WTC11 (cell line): ENCODE measurements at regions not wholly inside any gene's neighbourhood (a gene's known extent, or its start where the extent isn't known, plus 50 kb on each side); places are given as distances from the start of the nearest gene placed in this dataset.

Source experiments
- ATAC-seq: fragments of 200-7000 bp; cut with Tn5 transposase; 2 replicates; pipeline ENCODE4 v1.10.0; 2021; ENCODE audit warnings: mild to moderate bottlenecking, moderate library complexity
- CTCF ChIA-PET: fragments of 300-600 bp; sonication (Branson Sonifier 250); formaldehyde crosslinking; loops from one replicate; lab custom pipeline; 2021; ENCODE audit warnings: antibody characterized with exemption; lab: Charles Lee
- POLR2A ChIA-PET: fragments of 350-600 bp; sonication (Branson Sonifier 250); formaldehyde crosslinking; loops from one replicate; lab custom pipeline; 2021; ENCODE audit warnings: antibody characterized with exemption; lab: Charles Lee
- DNase-seq: peaks from one replicate; pipeline ENCODE4 v3.0.0; 2021; ENCODE audit warnings: low spot score
- H3K27ac Mint-ChIP-seq: 2 replicates; pipeline ENCODE4 v1.8.0; 2021; ENCODE audit warnings: mixed read lengths
- H3K27me3 Mint-ChIP-seq: 2 replicates; pipeline ENCODE4 v1.8.0; 2021; ENCODE audit warnings: low read depth, mild to moderate bottlenecking, moderate library complexity, mixed read lengths
- H3K36me3 Mint-ChIP-seq: 2 replicates; pipeline ENCODE4 v1.8.0; 2021; ENCODE audit warnings: mixed read lengths
- H3K4me1 Mint-ChIP-seq: 2 replicates; pipeline ENCODE4 v1.8.0; 2022; ENCODE audit warnings: mixed read lengths
- H3K4me3 Mint-ChIP-seq: 2 replicates; pipeline ENCODE4 v1.8.0; 2021; ENCODE audit warnings: mild to moderate bottlenecking, moderate library complexity, mixed read lengths
- H3K9me3 Mint-ChIP-seq: 2 replicates; pipeline ENCODE4 v1.8.0; 2021; ENCODE audit warnings: mixed read lengths
- ATF1 ChIP-seq: sonication (generic); formaldehyde crosslinking; IDR thresholded peaks from 2 replicates; pipeline ENCODE4 v1.8.1; 2023; ENCODE audit warnings: mild to moderate bottlenecking, moderate library complexity, missing genetic modification reagents
- EMX1 ChIP-seq: fragments of 250-450 bp; sonication (Bioruptor Pico); IDR thresholded peaks from 2 replicates; pipeline ENCODE4 v1.8.0; 2021; ENCODE audit warnings: mild to moderate bottlenecking
- FOXK1 ChIP-seq: sonication (generic); formaldehyde crosslinking; IDR thresholded peaks from 2 replicates; pipeline ENCODE4 v1.8.0; 2022; ENCODE audit warnings: mild to moderate bottlenecking, moderate library complexity, missing genetic modification reagents
- FOXP1 ChIP-seq: sonication (generic); formaldehyde crosslinking; IDR thresholded peaks from 2 replicates; pipeline ENCODE4 v1.8.0; 2022; ENCODE audit warnings: missing genetic modification reagents, mild to moderate bottlenecking, moderate library complexity, borderline replicate concordance
- JAZF1 ChIP-seq: fragments of 250-450 bp; sonication (Bioruptor Pico); IDR thresholded peaks from 2 replicates; pipeline ENCODE4 v1.9.0; 2021; ENCODE audit warnings: moderate library complexity, mild to moderate bottlenecking, inconsistent platforms
- MXD4 ChIP-seq: fragments of 250-450 bp; sonication (Bioruptor Pico); IDR thresholded peaks from 2 replicates; pipeline ENCODE4 v1.8.0; 2021; ENCODE audit warnings: mild to moderate bottlenecking, moderate library complexity, borderline replicate concordance
- NFYB ChIP-seq: sonication (generic); formaldehyde crosslinking; conservative IDR thresholded peaks from 2 replicates; pipeline ENCODE4 v1.8.0; 2022; ENCODE audit warnings: low read depth, missing genetic modification reagents
- PRRX2 ChIP-seq: fragments of 250-450 bp; sonication (Bioruptor Pico); IDR thresholded peaks from 2 replicates; pipeline ENCODE4 v1.8.0; 2021; ENCODE audit warnings: mild to moderate bottlenecking
- SP1 ChIP-seq: sonication (generic); formaldehyde crosslinking; conservative IDR thresholded peaks from 2 replicates; pipeline ENCODE4 v1.8.1; 2022; ENCODE audit warnings: missing genetic modification reagents
- ZNF121 ChIP-seq: sonication (generic); formaldehyde crosslinking; IDR thresholded peaks from 2 replicates; pipeline ENCODE4 v1.8.0; 2023; ENCODE audit warnings: missing genetic modification reagents
- ZNF138 ChIP-seq: sonication (generic); formaldehyde crosslinking; conservative IDR thresholded peaks from 2 replicates; pipeline ENCODE4 v1.8.1; 2022; ENCODE audit warnings: mild to moderate bottlenecking, moderate library complexity, missing genetic modification reagents
- ZNF281 ChIP-seq: sonication (generic); formaldehyde crosslinking; IDR thresholded peaks from 2 replicates; pipeline ENCODE4 v1.8.0; 2023; ENCODE audit warnings: mild to moderate bottlenecking, missing genetic modification reagents
- ZNF317 ChIP-seq: sonication (generic); formaldehyde crosslinking; IDR thresholded peaks from 2 replicates; pipeline ENCODE4 v1.8.1; 2023; ENCODE audit warnings: low read depth, mild to moderate bottlenecking, moderate library complexity, missing genetic modification reagents, borderline replicate concordance
- ZNF396 ChIP-seq: fragments of 250-450 bp; sonication (Bioruptor Pico); IDR thresholded peaks from 2 replicates; pipeline ENCODE4 v1.8.0; 2021; ENCODE audit warnings: mild to moderate bottlenecking, moderate library complexity, borderline replicate concordance
- TF ChIP-seq, protein P1 (sequence below): fragments of 250-450 bp; sonication (Bioruptor Pico); IDR thresholded peaks from 2 replicates; pipeline ENCODE4 v1.9.0; 2021; ENCODE audit warnings: moderate library complexity, mild to moderate bottlenecking, inconsistent platforms, borderline replicate concordance
- TF ChIP-seq, protein P2 (sequence below): sonication (generic); formaldehyde crosslinking; IDR thresholded peaks from 2 replicates; pipeline ENCODE4 v1.8.1; 2023; ENCODE audit warnings: mild to moderate bottlenecking, missing genetic modification reagents

- CTCF ChIA-PET = no interaction called here
- Mint-ChIP-seq H3K9me3 (no peaks in the 10 kb centered on the region), H3K27me3 (0 out of 2 replicates have a peak, but pooled peaks cover 4% of the 10 kb centered on the region), H3K4me1 (peaks cover 16% of the 10 kb centered on the region), H3K27ac (no peak overlapping the region), H3K4me3 (no peak overlapping the region), H3K36me3 (no peaks in the 10 kb centered on the region)
- ATAC-seq (no peak), DNase-seq (no peak)
- no peak for TF ChIP-seq ZNF317 (CRISPR knock-in tag)
- POLR2A ChIA-PET = no interaction called here
Measured at GRCh38 chr2:60075048-60075447, 478.4 kb downstream of the BCL11A start.

GRCh38 chr2:60073201-60073600 lies 480.3 kb downstream of the BCL11A start:
- H3K9me3 Mint-ChIP-seq = no peaks in the 10 kb centered on the region
- 0 out of 2 replicates have a peak, but pooled peaks cover 4% of the 10 kb centered on the region for H3K27me3 Mint-ChIP-seq
- H3K27ac Mint-ChIP-seq = no peak overlapping the region
- no peak for DNase-seq
- ChIA-PET POLR2A (no interaction called here), CTCF (no interaction called here)
- ATAC-seq = no peak
- H3K4me3 Mint-ChIP-seq = no peak overlapping the region
- no peaks in the 10 kb centered on the region for H3K36me3 Mint-ChIP-seq
- no peak for TF ChIP-seq ZNF138 (CRISPR knock-in tag)
- TF ChIP-seq ATF1 (CRISPR knock-in tag) = no peak
- TF ChIP-seq ZNF281 = no peak
- no peak for TF ChIP-seq NFYB
- no peak for TF ChIP-seq MXD4 (CRISPR knock-in tag)
- peaks cover 17% of the 10 kb centered on the region for H3K4me1 Mint-ChIP-seq

DNA sequence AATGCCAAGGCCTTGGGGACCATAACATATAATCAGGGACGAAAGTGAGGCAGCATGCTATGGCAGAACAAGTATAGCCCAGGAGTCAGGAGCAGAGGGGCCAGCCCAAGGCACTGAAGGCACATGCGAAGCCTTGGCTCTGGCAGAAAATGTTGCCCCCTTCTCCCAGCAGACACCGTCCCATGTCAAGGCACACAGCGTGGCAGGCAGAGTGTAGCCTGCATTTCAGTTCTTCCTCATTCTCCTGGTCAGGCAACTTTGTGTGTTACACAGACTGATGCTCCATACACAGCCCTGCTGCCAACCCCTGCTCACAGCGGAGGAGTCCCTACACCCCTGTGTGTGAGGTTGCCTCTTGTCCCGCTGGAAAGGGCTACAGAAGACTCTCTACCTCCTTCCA lies 480.8 kb downstream of the BCL11A start:
- Mint-ChIP-seq H3K27me3 (0 out of 2 replicates have a peak, but pooled peaks cover 4% of the 10 kb centered on the region), H3K9me3 (no peaks in the 10 kb centered on the region), H3K36me3 (no peaks in the 10 kb centered on the region), H3K4me1 (peaks cover 17% of the 10 kb centered on the region), H3K4me3 (no peak overlapping the region), H3K27ac (no peak overlapping the region)
- CTCF ChIA-PET = no interaction called here
- ATAC-seq (no peak), DNase-seq (no peak)
- POLR2A ChIA-PET = no interaction called here
- no peak for TF ChIP-seq EMX1 (CRISPR knock-in tag)
- TF ChIP-seq, protein P1, sequence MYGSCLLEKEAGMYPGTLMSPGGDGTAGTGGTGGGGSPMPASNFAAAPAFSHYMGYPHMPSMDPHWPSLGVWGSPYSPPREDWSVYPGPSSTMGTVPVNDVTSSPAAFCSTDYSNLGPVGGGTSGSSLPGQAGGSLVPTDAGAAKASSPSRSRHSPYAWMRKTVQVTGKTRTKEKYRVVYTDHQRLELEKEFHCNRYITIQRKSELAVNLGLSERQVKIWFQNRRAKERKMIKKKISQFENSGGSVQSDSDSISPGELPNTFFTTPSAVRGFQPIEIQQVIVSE (CRISPR knock-in tag) = no peak
- no peak for TF ChIP-seq ZNF121 (CRISPR knock-in tag)
- TF ChIP-seq PRRX2 (CRISPR knock-in tag) = no peak
- TF ChIP-seq JAZF1 = no peak
- TF ChIP-seq SP1 = no peak
- TF ChIP-seq, protein P2, sequence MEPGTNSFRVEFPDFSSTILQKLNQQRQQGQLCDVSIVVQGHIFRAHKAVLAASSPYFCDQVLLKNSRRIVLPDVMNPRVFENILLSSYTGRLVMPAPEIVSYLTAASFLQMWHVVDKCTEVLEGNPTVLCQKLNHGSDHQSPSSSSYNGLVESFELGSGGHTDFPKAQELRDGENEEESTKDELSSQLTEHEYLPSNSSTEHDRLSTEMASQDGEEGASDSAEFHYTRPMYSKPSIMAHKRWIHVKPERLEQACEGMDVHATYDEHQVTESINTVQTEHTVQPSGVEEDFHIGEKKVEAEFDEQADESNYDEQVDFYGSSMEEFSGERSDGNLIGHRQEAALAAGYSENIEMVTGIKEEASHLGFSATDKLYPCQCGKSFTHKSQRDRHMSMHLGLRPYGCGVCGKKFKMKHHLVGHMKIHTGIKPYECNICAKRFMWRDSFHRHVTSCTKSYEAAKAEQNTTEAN (CRISPR knock-in tag) = no peak
- no peak for TF ChIP-seq ZNF396 (CRISPR knock-in tag)

GRCh38 chr2:60071490-60071831 lies 482.0 kb downstream of the BCL11A start:
- ChIA-PET CTCF (no interaction called here), POLR2A (no interaction called here)
- no peak for DNase-seq
- ATAC-seq = peak; percentile 38; the same call in 1 of the 2 replicates
- H3K4me3 Mint-ChIP-seq = no peak overlapping the region
- peaks cover 14% of the 10 kb centered on the region for H3K4me1 Mint-ChIP-seq
- 0 out of 2 replicates have a peak, but pooled peaks cover 4% of the 10 kb centered on the region for H3K27me3 Mint-ChIP-seq
- H3K9me3 Mint-ChIP-seq = no peaks in the 10 kb centered on the region
- TF ChIP-seq FOXK1 (CRISPR knock-in tag) (no peak), FOXP1 (CRISPR knock-in tag) (no peak)
- no peaks in the 10 kb centered on the region for H3K36me3 Mint-ChIP-seq
- H3K27ac Mint-ChIP-seq = no peak overlapping the region
